ENCODE measurements at regions not wholly inside any gene's neighbourhood (a gene's known extent, or its start where the extent isn't known, plus 50 kb on each side); places are given as distances from the start of the nearest gene placed in this dataset.
"Not testable (repeated sequence)": the region's sequence is repeated elsewhere in the genome, so short reads cannot be mapped to it uniquely, and the experiment has no call there.

DNA sequence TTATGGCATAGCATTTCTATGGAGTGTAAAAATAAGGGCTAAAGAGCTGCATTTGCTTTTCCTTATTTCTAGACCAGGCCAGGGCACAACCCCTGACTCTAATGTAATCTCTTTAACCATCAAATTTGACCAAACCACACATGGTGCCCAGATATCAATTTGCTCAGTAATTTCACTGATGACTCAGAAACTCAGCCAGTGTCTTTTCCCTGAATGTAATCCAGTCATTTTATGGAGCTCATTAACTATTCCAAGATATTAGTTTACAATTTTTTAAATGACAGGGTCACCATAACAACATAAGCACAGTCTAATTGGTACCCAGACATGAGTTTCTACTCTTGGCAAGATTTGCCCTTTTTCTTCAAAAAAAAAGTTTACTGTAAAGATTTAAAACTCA, 270.8 kb upstream of the AGAP1 start:
- no peak for DNase-seq

DNA sequence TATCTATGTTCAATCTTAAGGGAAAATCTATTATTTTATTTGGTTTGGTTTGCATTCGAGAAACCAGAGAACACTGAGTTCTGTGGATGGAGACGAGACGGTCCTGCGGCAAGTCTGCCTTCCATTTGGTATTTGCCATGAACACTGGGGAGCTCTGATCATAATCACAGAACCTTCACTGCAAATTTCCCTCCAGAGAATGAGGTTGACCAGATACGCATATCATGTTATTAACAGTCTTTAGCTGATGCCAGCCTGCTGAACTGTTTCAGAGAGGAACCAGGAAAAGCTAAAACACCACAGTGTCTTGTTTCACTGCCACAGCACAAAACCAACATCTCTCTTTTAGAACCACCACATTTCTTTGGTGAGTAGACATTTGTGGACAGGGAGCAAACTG, 269.4 kb upstream of the AGAP1 start:
- no peak for DNase-seq

GRCh38 chr2:235225261-235225660, 268.6 kb upstream of the AGAP1 start:
- DNase-seq, result no peak

GRCh38 chr2:235227590-235227989, 266.3 kb upstream of the AGAP1 start:
- no peak for DNase-seq

GRCh38 chr2:235228422-235228821, 265.4 kb upstream of the AGAP1 start:
- DNase-seq, result not testable (repeated sequence)

DNA sequence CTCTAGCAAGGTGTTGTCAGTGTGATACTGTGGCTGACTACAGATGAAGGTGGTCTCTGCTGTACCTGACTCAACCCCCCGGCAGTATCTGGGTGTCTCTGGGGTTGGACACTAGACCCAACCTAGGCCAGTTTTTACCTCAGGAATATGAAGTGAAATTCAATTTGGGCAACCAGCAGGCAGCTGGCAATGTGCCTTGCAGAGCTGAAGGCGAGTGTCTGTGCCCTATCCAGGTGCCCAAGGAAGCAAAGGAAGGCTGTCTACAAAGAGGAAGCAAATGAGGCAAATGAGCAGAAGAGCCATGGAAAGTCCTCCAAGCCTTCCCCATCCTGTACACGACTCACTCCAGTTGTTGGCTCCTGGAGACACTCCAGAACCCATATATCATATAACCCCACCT, 264.6 kb upstream of the AGAP1 start:
- no peak for DNase-seq

DNA sequence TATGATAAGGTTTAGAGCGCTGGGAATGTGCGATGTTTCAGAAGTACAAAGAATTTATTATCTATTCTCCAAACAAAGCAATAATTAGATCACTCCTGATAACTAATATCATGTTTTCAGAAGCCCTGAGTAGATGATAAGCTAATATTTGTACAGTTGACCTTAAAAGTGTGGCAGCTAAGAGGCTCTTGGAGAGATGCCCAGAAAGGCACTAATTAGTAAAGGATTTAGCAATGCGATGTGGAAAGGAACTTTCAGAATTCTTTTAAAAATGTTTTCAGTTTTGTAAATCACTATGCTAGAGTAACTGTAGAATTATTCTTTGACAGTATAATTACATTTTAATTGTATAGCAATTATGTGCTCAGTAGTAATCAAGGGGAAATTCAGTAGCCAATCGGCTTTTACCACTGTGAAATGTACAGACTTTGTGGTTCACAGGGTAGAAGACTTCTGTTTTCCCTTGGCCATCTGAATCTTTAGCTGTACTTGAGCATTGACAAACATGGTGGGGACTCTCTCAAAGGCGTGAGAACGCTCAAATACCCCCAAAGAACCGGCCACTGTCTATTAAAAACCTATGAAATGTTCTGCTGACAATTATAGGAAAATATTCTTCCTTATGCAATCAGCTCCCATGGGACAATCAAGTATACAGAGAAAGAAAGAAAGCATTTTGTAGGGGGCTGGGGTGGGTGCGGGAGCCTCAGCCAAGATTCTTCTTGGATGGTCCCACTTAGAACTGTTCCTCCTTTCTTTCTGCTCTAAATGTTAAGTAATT, 262.8 kb upstream of the AGAP1 start:
- no peak for DNase-seq

DNA sequence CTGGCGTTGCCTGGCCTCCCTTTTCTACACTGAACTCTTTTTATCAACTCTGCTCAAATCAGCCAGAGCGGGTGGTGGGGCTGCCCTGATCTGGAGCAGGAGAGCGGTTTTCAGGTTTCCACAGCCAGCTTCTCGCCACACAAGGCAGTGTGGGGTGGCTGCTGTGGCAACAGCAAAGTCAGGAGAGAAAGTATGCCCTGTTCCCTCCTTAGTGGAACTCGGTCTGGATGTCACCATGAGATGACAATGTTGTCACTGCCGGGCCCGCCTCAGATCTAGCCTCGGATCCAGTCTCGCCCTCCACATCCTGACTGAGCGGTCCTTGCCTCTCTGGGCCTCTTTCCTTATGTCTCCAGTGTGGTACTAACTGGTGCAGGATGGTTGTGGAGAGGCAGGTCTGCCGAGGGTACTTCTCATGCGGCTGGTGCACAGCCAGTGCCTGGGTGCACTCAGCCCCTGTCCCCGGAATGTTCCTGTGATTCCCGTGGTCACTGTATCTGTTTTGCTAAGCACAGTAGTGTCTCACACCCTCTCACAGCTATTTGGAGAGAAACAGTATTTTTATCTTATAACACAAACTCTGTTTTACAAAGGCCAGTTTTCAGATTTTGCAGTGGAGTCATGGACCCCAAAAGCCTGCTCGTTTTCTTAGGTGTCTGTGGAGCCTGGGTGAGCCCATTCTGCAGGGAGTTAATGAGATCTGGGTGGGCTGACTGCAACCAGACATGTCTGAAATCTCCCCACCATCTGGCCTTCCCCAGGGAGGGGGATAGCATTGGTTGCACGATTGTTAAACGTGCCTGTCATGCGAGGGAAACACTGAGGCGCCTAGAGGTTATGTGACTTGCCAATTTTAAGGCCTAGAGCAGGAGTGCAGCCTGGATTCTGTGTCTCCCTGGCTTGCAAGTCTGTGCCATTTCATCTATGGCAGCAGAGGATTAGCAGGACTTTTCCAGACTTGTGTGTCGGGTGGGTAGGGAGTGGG, 261.1 kb upstream of the AGAP1 start:
- no peak for DNase-seq

DNA sequence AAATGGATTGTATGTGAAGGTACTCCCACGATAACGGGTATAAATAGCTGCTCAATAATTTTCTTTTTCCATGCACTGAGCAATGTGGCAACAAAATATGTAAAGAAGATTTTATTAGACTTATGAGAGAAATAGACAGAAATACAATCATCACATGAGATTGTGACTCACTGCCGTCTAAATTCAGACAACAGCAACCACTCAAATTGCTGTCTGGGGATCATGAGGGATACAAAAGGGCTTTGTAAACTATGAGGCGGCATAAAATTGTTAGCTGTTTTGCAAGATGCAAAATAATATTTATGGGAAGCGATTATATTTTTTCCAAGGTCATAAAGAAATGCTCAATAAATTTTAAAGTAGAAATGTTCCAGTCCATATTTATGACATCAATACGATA, 259.1 kb upstream of the AGAP1 start:
- no peak for DNase-seq

DNA sequence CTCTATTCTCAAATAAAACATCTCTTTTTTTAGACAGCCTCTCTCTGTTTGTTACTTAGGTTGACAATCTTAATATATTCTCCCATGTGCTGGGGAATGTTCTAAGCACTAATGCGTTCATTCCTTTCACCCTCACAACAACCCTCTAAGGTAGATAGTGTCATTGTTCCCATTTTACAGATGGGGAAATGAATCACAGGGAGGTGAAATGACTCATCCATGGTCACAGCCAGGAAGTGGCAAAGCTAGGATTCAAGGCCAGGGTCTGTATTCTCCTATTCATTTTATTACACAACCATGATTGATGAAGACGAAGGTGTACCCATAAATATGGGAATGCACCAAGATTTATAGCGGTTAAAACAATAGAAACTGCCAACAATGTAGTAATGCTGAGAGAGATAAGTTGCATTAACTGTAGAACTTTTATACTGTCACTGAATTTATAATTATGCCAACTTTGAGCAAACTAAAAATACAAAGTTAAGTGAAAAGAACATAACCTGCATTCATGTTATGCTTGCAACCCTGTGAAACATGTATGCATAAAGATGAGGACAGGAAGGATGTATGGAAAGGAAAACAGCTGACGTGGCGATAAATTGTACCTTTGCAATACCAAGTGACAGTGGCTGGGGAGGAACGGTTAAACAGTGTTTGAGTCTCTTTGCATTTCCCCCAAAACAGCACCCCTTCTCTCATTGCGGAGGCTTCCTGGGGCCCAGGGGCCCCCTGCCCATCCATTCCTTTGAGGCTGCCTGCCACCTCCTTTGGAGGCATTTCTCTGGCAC, 257.7 kb upstream of the AGAP1 start:
- DNase-seq, result no peak

GRCh38 chr2:235238537-235238936, 255.3 kb upstream of the AGAP1 start:
- DNase-seq, result no peak

DNA sequence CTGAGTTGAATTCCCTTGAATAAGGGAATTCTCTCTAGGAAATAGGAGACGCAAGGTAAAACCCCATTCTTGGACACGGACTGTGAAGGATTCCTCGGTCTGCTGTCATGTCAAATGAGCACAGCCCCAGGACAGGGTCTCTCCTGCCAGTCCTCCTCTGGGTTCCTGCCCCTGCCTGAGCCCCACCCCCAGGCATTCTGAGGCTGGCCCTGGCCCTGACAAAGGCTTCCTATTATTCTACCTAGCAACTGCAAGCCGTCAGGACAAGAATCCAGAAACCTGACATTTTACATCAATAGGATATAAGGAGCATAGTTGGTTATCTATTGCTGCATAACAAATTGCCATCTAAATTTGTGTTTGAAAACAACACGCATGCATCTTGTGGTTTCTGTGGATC, 253.3 kb upstream of the AGAP1 start:
- DNase-seq, result no peak

- no peak for DNase-seq
These were observed 249.3 kb upstream of the AGAP1 start for GRCh38 chr2:235244255-235245220.

GRCh38 chr2:235247001-235247400, 246.8 kb upstream of the AGAP1 start:
- no peak for DNase-seq

DNA sequence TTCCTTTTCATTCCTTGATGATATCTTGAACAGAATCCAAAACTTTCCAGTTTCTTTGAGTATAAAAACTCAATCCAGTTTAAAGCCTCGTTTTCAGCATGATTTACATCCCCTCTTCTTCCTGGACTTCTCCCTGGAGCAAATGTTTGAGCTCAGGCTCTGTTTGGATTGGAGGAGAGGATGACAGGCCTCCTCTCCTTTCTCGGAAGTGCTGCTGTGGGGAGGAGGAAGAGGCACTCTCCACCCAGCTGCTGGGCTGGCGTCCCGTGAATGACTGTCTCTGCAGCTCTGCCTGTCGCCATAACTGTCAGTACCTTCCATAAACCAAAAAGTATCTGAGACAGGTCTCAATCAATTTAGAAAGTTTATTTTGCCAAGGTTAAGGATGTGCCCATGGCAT, 238.2 kb upstream of the AGAP1 start:
- DNase-seq, result no peak

- DNase-seq, result no peak
These were observed 236.3 kb upstream of the AGAP1 start for GRCh38 chr2:235257590-235257989.

DNA sequence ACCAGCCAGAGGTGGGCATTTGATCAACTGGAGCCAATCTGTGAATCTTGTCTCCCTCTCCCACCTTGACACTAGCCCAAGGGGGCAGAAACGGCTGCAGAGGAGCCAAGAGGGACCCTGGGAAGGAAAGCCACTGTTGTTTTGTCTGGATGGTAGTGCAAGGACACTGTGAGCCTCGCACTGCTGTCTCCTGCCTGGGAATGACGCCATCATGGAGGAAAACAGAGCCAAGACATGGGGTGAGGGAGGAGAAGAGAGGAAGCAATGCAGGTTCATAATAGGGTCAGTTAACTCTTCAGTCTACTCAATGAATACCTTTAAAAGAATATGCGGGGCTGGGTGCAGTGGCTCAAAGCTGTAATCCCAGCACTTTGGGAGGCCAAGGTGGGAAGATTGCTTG, 231.1 kb upstream of the AGAP1 start:
- no peak for DNase-seq

DNA sequence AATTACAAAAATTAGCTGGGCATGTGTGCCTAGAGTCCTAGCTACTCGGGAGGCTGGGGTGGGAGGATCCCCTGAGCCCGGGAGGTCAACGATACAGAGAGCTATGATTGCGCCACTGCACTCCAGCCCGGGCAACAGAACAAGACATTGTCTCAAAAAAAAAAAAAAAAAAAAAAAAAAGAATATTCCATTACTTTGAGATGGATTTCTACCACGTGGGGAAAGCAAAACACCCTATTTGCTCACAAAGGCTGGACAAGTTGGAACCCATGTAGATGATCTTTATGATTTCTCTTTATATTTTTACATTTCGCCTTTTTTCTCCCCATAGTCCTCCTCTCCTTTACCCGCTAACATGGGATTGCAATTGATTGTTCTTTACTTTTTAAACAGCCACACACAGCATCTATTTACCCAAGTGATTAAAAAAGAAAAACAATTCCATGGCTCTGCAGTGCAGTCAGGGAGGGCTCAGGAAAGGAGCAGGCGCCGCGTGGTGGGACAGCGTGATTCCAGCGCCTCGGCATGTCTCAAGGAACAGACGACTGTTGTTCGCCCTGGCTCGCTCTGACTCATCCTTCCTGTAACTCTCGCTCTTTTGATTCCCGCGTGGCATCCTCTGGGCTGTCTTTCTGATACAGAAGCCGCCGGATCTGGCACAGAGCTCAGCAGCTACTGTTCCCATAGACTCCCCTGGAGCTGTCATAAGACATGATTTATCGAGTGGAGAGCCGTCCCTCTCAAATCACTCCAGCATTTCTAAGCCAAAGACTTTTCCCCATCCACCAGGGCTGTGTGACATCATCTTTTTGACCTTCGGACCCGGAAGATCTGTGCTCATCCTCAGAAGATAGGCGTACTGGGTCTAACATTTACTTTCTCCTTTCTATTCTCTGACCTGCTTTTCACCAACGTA, 230.4 kb upstream of the AGAP1 start:
- DNase-seq, result no peak

- no peak for DNase-seq
These were observed 229.7 kb upstream of the AGAP1 start for GRCh38 chr2:235264121-235264493.

- no peak for DNase-seq
These were observed 229.3 kb upstream of the AGAP1 start for GRCh38 chr2:235264512-235264911.
